DOHH2 (cell line): ENCODE measurements at regions not wholly inside any gene's neighbourhood (a gene's known extent, or its start where the extent isn't known, plus 50 kb on each side); places are given as distances from the start of the nearest gene placed in this dataset.

Experiments
- EZH2phosphoT487 ChIP-seq: fragments of 200-600 bp; sonication (generic); IDR thresholded peaks from 2 replicates; pipeline ENCODE4 v1.6.1; 2017; ENCODE audit warnings: borderline replicate concordance, mild to moderate bottlenecking, antibody characterized with exemption, low read length, moderate library complexity, mixed read lengths
- TF ChIP-seq, protein P1 (sequence below): fragments of 200-600 bp; sonication (generic); IDR thresholded peaks from one replicate; pipeline ENCODE4 v1.5.1; 2014; ENCODE audit warnings: antibody characterized with exemption, mild to moderate bottlenecking, low read depth, low read length; ENCODE audit not compliant: poor library complexity, severe bottlenecking

- TF ChIP-seq, protein P1, sequence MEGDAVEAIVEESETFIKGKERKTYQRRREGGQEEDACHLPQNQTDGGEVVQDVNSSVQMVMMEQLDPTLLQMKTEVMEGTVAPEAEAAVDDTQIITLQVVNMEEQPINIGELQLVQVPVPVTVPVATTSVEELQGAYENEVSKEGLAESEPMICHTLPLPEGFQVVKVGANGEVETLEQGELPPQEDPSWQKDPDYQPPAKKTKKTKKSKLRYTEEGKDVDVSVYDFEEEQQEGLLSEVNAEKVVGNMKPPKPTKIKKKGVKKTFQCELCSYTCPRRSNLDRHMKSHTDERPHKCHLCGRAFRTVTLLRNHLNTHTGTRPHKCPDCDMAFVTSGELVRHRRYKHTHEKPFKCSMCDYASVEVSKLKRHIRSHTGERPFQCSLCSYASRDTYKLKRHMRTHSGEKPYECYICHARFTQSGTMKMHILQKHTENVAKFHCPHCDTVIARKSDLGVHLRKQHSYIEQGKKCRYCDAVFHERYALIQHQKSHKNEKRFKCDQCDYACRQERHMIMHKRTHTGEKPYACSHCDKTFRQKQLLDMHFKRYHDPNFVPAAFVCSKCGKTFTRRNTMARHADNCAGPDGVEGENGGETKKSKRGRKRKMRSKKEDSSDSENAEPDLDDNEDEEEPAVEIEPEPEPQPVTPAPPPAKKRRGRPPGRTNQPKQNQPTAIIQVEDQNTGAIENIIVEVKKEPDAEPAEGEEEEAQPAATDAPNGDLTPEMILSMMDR, result no peak
- no peak for TF ChIP-seq EZH2phosphoT487
Observed at GRCh38 chr2:60290509-60290908, 262.9 kb downstream of the BCL11A start.
